HFF-Myc (cell line): ENCODE measurements at regions not wholly inside any gene's neighbourhood (a gene's known extent, or its start where the extent isn't known, plus 50 kb on each side); places are given as distances from the start of the nearest gene placed in this dataset.

Source experiments
- DNase-seq: peaks from one replicate; pipeline ENCODE4 v3.0.0-alpha.2; 2011; ENCODE audit warnings: low read depth; ENCODE audit errors: extremely low read depth
- H3K4me3 ChIP-seq: replicated peaks from 2 replicates; pipeline ENCODE4 v1.5.1; 2011; ENCODE audit warnings: low read depth, mild to moderate bottlenecking, control low read depth, low read length
- CTCF ChIP-seq: IDR thresholded peaks from 2 replicates; pipeline ENCODE4 v1.5.1; 2012; ENCODE audit warnings: mild to moderate bottlenecking, low read depth, low read length, control low read depth; ENCODE audit errors: missing control alignments

- TF ChIP-seq CTCF, result no peak
- no peak for DNase-seq
- H3K4me3 ChIP-seq, result no peak overlapping the region
Measured at GRCh38 chr2:70397186-70397585, 95.3 kb upstream of the FAM136A start.

GRCh38 chr2:70396612-70397011 lies 94.7 kb upstream of the FAM136A start:
- no peak for DNase-seq
- TF ChIP-seq CTCF, result no peak
- H3K4me3 ChIP-seq, result no peak overlapping the region

GRCh38 chr2:70393881-70394280 lies 92.0 kb upstream of the FAM136A start:
- TF ChIP-seq CTCF, result no peak
- H3K4me3 ChIP-seq, result no peak overlapping the region
- no peak for DNase-seq

GRCh38 chr2:70391988-70392387 lies 90.1 kb upstream of the FAM136A start:
- H3K4me3 ChIP-seq, result no peak overlapping the region
- no peak for DNase-seq
- no peak for TF ChIP-seq CTCF

GRCh38 chr2:70391259-70391658 lies 89.4 kb upstream of the FAM136A start:
- no peak overlapping the region for H3K4me3 ChIP-seq
- TF ChIP-seq CTCF, result no peak
- DNase-seq, result no peak

- H3K4me3 ChIP-seq, result no peak overlapping the region
- no peak for DNase-seq
- TF ChIP-seq CTCF, result no peak
Measured at GRCh38 chr2:70388813-70389212, 86.9 kb upstream of the FAM136A start.

GRCh38 chr2:70388128-70388527 lies 86.3 kb upstream of the FAM136A start:
- H3K4me3 ChIP-seq, result no peak overlapping the region
- no peak for TF ChIP-seq CTCF
- DNase-seq, result no peak
